ENCODE measurements at regions not wholly inside any gene's neighbourhood (a gene's known extent, or its start where the extent isn't known, plus 50 kb on each side); places are given as distances from the start of the nearest gene placed in this dataset.
"Not testable (repeated sequence)": the region's sequence is repeated elsewhere in the genome, so short reads cannot be mapped to it uniquely, and the experiment has no call there.

- not testable (repeated sequence) for TF ChIP-seq ZNF175 (tag by site-specific recombination; IDR thresholded peaks at IDR 0.05); CTCF (tag by site-specific recombination; IDR thresholded peaks at IDR 0.05); REST (tag by site-specific recombination; IDR thresholded peaks at IDR 0.05); ZBTB20 (tag by site-specific recombination; IDR thresholded peaks at IDR 0.05); ZNF366 (tag by site-specific recombination; conservative IDR thresholded peaks at IDR 0.05); ZNF292 (tag by site-specific recombination; IDR thresholded peaks at IDR 0.05; ENCODE audit: borderline replicate concordance, low read depth); BCL11A (tag by site-specific recombination; IDR thresholded peaks at IDR 0.05; ENCODE audit: low read depth); ELK4 (IDR thresholded peaks at IDR 0.05; ENCODE audit: borderline replicate concordance, low read depth, low read length); ZNF426 (tag by site-specific recombination; IDR thresholded peaks at IDR 0.05); ZNF621 (tag by site-specific recombination; IDR thresholded peaks at IDR 0.05); ZNF514 (tag by site-specific recombination; IDR thresholded peaks at IDR 0.05)
These were observed 51.7 kb upstream of the LPCAT1 start for GRCh38 chr5:1575491-1575890.

Measured in HEK293 (cell line).